ENCODE measurements at regions not wholly inside any gene's neighbourhood (a gene's known extent, or its start where the extent isn't known, plus 50 kb on each side); places are given as distances from the start of the nearest gene placed in this dataset.

DNA sequence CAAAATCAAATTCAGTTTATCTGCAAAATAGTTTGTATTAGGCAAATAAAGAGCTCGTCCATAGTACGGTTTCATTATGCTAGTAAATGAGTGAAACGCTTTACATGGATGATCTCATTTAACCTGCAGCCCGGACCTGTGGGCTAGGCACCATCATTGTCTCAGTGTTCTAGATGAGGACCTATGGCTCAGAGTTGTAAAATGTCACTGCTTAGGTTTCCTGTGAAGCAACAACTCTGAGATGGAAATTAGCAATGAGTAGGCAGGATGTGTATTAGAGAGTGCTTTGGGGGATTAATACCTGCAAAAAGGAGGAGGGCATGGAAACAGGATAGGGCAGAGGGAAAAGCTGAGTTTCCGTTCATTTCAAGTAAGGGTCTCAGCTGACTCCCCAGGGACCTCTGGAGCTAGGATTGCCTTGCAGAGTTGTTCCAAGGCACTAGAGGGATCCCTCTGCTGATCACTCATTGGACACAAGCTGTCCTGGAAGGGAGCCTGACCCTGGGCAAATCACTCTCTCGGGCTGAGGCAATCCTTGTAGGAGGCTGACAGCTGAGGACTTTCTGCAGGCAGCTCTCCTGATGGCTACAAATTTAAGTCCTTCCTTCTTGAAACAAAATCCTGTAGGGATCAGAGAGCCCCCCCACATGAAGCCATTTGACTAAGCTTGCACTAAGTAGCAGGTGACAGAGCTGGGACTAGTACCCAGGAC, 58.8 kb upstream of the SIX2 start:
- Histone ChIP-seq H3K4me3 (ENCODE audit: low read depth, low read length) (no peak overlapping the region), H3K36me3 (no peaks in the 10 kb centered on the region), H3K27me3 (ENCODE audit: insufficient read depth, low read depth, severe bottlenecking) (peaks cover 42% of the 10 kb centered on the region), H3K9me3 (ENCODE audit: severe bottlenecking) (no peaks in the 10 kb centered on the region), H3K27ac (no peak overlapping the region)
- TF ChIP-seq, protein P1, sequence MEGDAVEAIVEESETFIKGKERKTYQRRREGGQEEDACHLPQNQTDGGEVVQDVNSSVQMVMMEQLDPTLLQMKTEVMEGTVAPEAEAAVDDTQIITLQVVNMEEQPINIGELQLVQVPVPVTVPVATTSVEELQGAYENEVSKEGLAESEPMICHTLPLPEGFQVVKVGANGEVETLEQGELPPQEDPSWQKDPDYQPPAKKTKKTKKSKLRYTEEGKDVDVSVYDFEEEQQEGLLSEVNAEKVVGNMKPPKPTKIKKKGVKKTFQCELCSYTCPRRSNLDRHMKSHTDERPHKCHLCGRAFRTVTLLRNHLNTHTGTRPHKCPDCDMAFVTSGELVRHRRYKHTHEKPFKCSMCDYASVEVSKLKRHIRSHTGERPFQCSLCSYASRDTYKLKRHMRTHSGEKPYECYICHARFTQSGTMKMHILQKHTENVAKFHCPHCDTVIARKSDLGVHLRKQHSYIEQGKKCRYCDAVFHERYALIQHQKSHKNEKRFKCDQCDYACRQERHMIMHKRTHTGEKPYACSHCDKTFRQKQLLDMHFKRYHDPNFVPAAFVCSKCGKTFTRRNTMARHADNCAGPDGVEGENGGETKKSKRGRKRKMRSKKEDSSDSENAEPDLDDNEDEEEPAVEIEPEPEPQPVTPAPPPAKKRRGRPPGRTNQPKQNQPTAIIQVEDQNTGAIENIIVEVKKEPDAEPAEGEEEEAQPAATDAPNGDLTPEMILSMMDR (IDR thresholded peaks at IDR 0.05; ENCODE audit: low read depth, low read length), result peak; percentile 63
- DNase-seq, result peak; percentile 97

Data from WERI-Rb-1 (cell line).